ENCODE measurements at regions not wholly inside any gene's neighbourhood (a gene's known extent, or its start where the extent isn't known, plus 50 kb on each side); places are given as distances from the start of the nearest gene placed in this dataset.

- TF ChIP-seq POLR2A (IDR thresholded peaks at IDR 0.05; ENCODE audit: low read length) (no peak), GATA1 (IDR thresholded peaks at IDR 0.05; ENCODE audit: low read depth, low read length) (no peak)
These were observed 951.4 kb downstream of the NR2F1-AS1 start for GRCh38 chr5:92629574-92629973.
